K562 (cell line): ENCODE measurements at regions not wholly inside any gene's neighbourhood (a gene's known extent, or its start where the extent isn't known, plus 50 kb on each side); places are given as distances from the start of the nearest gene placed in this dataset.

Experiments used
- ATAC-seq: fragments of 200-7000 bp; cut with Tn5 transposase; 3 replicates; pipeline ENCODE4 v1.9.1; 2020; ENCODE audit warnings: moderate library complexity
- BruUV-seq: library from RNA; stranded (reverse); fragments of 400-500 nt; replicated peaks from 2 replicates; lab custom pipeline; 2021; lab: Mats Ljungman, UMichigan
- CTCF ChIA-PET: fragments of 300-600 bp; formaldehyde crosslinking; extraction: SDS; loops from one replicate; lab custom pipeline; 2021; ENCODE audit warnings: low intra/inter-chr PET ratio; lab: Yijun Ruan, JAX
- POLR2A ChIA-PET: fragments of 300-600, 350-650 bp; sonication (Branson Sonifier 250); formaldehyde crosslinking; extraction: SDS; loops from one replicate; lab custom pipeline; 2021; ENCODE audit warnings: antibody characterized with exemption, inconsistent platforms; lab: Yijun Ruan, JAX
- DNase-seq, 4 experiments: peaks; one replicate each; pipeline versions ENCODE4 v3.0.0 to v3.0.0-alpha.2; 2011 to 2018; ENCODE audit warnings: low spot score in 3 of 4, mixed read lengths in 3 of 4; ENCODE audit errors: extremely low read depth in 1 of 4
- FAIRE-seq: peaks from 2 replicates; lab custom pipeline; 2011; peaks lifted over from hg19 to GRCh38; lab: Jason Lieb, UNC
- H2AFZ ChIP-seq: 2 replicates; pipeline ENCODE4 v1.6.0; 2011; ENCODE audit warnings: low read depth, low read length, control low read depth, inconsistent platforms
- H3K27ac ChIP-seq: fragments of 200-600 bp; 3 replicates; pipeline ENCODE4 v1.8.0; 2011; ENCODE audit warnings: low read depth, mild to moderate bottlenecking, control low read depth, inconsistent platforms, low read length, moderate library complexity, mixed read lengths; ENCODE audit errors: extremely low read depth
- H3K27me3 ChIP-seq, 2 experiments: fragments of 300-600 bp in 1 of 2; 2 replicates in 1 of 2; 3 replicates in 1 of 2; pipeline versions ENCODE4 v1.6.0 to v1.8.0; 2011; ENCODE audit warnings: inconsistent platforms in 2 of 2, low read length in 2 of 2, mild to moderate bottlenecking in 1 of 2, mixed read lengths in 1 of 2, moderate library complexity in 1 of 2; ENCODE audit not compliant: control insufficient read depth in 2 of 2, insufficient read depth in 2 of 2
- H3K36me3 ChIP-seq: fragments of 300-600 bp; 3 replicates; pipeline ENCODE4 v1.8.0; 2011; ENCODE audit warnings: mild to moderate bottlenecking, low read length, inconsistent platforms; ENCODE audit not compliant: control insufficient read depth, insufficient read depth
- H3K4me1 ChIP-seq, 2 experiments: fragments of 200-600 bp in 1 of 2; replicated peaks in 1 of 2; 2 replicates in 1 of 2; 3 replicates in 1 of 2; pipeline versions ENCODE4 v1.5.1 to v1.8.0; 2011; ENCODE audit warnings: inconsistent platforms in 2 of 2, low read length in 2 of 2, mild to moderate bottlenecking in 1 of 2, mixed read lengths in 1 of 2, moderate library complexity in 1 of 2; ENCODE audit not compliant: control insufficient read depth in 2 of 2, insufficient read depth in 2 of 2
- H3K4me2 ChIP-seq: 2 replicates; pipeline ENCODE4 v1.6.1; 2011; ENCODE audit warnings: low read length, control low read depth, inconsistent platforms, mixed read lengths; ENCODE audit not compliant: insufficient read depth
- H3K4me3 ChIP-seq: fragments of 200-600 bp; sonication (generic), shearing (Covaris generic); 2 replicates; pipeline ENCODE4 v1.5.1; 2016; ENCODE audit warnings: control low read depth, inconsistent platforms
- H3K79me2 ChIP-seq: fragments of 200-600 bp; 3 replicates; pipeline ENCODE4 v1.8.0; 2011; ENCODE audit warnings: low read length, inconsistent platforms; ENCODE audit not compliant: control insufficient read depth, insufficient read depth
- H3K9ac ChIP-seq, 2 experiments: 2 replicates each; pipeline versions ENCODE4 v1.6.0 to v1.6.1; 2011; ENCODE audit warnings: low read depth in 2 of 2, low read length in 2 of 2, control low read depth in 1 of 2, inconsistent platforms in 1 of 2, mild to moderate bottlenecking in 1 of 2, mixed read lengths in 1 of 2; ENCODE audit not compliant: insufficient read depth in 1 of 2
- H3K9me1 ChIP-seq: one replicate; pipeline ENCODE4 v1.6.0; 2011; ENCODE audit warnings: inconsistent platforms, mild to moderate bottlenecking, low read length, moderate library complexity; ENCODE audit not compliant: control insufficient read depth, insufficient read depth
- H3K9me3 ChIP-seq: replicated peaks from 2 replicates; pipeline ENCODE4 v1.5.1; 2011; ENCODE audit warnings: low read depth, low read length, inconsistent platforms; ENCODE audit not compliant: control insufficient read depth, insufficient read depth
- H4K20me1 ChIP-seq: replicated peaks from 2 replicates; pipeline ENCODE4 v1.6.1; 2011; ENCODE audit warnings: low read length, inconsistent platforms, mixed read lengths; ENCODE audit not compliant: control insufficient read depth, insufficient read depth
- AFF4 ChIP-seq: sonication (generic); formaldehyde crosslinking; IDR thresholded peaks from 2 replicates; pipeline ENCODE4 v1.8.0; 2023; ENCODE audit warnings: mild to moderate bottlenecking, missing genetic modification reagents
- ATF1 ChIP-seq, 2 experiments: fragments of 450-650 bp in 1 of 2; IDR thresholded peaks; 2 replicates each; pipeline ENCODE4 v1.6.1; 2016; ENCODE audit warnings: missing compliant biosample characterization in 1 of 2, missing genetic modification characterization in 1 of 2
- FOSL1 ChIP-seq: fragments of 200-800 bp; sonication (Bioruptor generic); conservative IDR thresholded peaks from 2 replicates; pipeline ENCODE4 v1.6.1; 2016; ENCODE audit warnings: missing genetic modification characterization, missing compliant biosample characterization
- PTRF ChIP-seq: fragments of 450-650 bp; IDR thresholded peaks from 2 replicates; pipeline ENCODE4 v1.6.1; 2016; ENCODE audit warnings: mild to moderate bottlenecking, missing genetic modification characterization, missing compliant biosample characterization
- RHOXF2B ChIP-seq: fragments of 250-450 bp; sonication (Bioruptor Pico); conservative IDR thresholded peaks from 2 replicates; pipeline ENCODE4 v1.5.1; 2021
- TSC22D4 ChIP-seq: fragments of 450-650 bp; IDR thresholded peaks from 2 replicates; pipeline ENCODE4 v1.6.1; 2016; ENCODE audit warnings: missing genetic modification characterization, missing biosample characterization, control low read depth
- USF1 ChIP-seq: sonication (generic); formaldehyde crosslinking; IDR thresholded peaks from 2 replicates; pipeline ENCODE4 v1.9.0; 2022; ENCODE audit warnings: mild to moderate bottlenecking, missing genetic modification reagents
- ZBTB1 ChIP-seq: sonication (generic); formaldehyde crosslinking; IDR thresholded peaks from 2 replicates; pipeline ENCODE4 v1.8.1; 2023; ENCODE audit warnings: missing genetic modification reagents, low read depth, mild to moderate bottlenecking, borderline replicate concordance
- ZEB2 ChIP-seq: fragments of 450-650 bp; IDR thresholded peaks from 2 replicates; pipeline ENCODE4 v1.6.1; 2016
- WGBS: fragments of 100-300 bp; shearing (Covaris generic); methylation state at CpG from one replicate; pipeline ENCODE4 v1.1.6; 2016; ENCODE audit warnings: low coverage, mixed read lengths; ENCODE audit not compliant: insufficient coverage; ENCODE audit errors: missing lambda C conversion rate; 5-methylcytosine and 5-hydroxymethylcytosine counted together
- in situ Hi-C: fragments of 300-500 bp; cut with MboI; formaldehyde crosslinking; loops from 4 replicates; pipeline ENCODE4 v1.15.0; 2018; ENCODE audit warnings: inconsistent platforms, mixed read lengths
- intact Hi-C: fragments of 100-400 bp; cut with micrococcal nuclease; formaldehyde crosslinking; loops from 2 replicates; pipeline ENCODE4 v1.14.2; 2022
- TF ChIP-seq, protein P1 (sequence below): sonication (generic); formaldehyde crosslinking; IDR thresholded peaks from 2 replicates; pipeline ENCODE4 v1.8.0; 2022; ENCODE audit warnings: missing genetic modification reagents, mild to moderate bottlenecking, borderline replicate concordance
- TF ChIP-seq, protein P2 (sequence below): fragments of 450-650 bp; formaldehyde crosslinking; conservative IDR thresholded peaks from 2 replicates; pipeline ENCODE4 v1.4.0; 2022; ENCODE audit warnings: mild to moderate bottlenecking, missing genetic modification characterization

- no TSS peak for BruUV-seq
- no peaks in the 10 kb centered on the region for H3K27me3 ChIP-seq
- DNase-seq, result no peak
- WGBS, result 1% methylated on average over 10 of the region's 10 CpGs
- CTCF ChIA-PET, result no interaction called here
- no peaks in the 10 kb centered on the region for H3K36me3 ChIP-seq
- no peaks in the 10 kb centered on the region for H3K4me1 ChIP-seq
- no peaks in the 10 kb centered on the region for H3K9me1 ChIP-seq
- H3K79me2 ChIP-seq, result no peaks in the 10 kb centered on the region
- FAIRE-seq, result no peak
- no peaks in the 10 kb centered on the region for H4K20me1 ChIP-seq
- no peak for ATAC-seq
- H3K9me3 ChIP-seq, result no peaks in the 10 kb centered on the region
- H3K4me3 ChIP-seq, result no peak overlapping the region
- POLR2A ChIA-PET, result interaction anchor here (0.7 kb wide), 1 partner anchor 724 kb away, joined by 3 read pairs; no protein-coding TSS in a partner anchor
- intact Hi-C loops (no loop called here), in situ Hi-C loops (no loop called here)
- no peak overlapping the region for H3K27ac ChIP-seq
- H3K9ac ChIP-seq, result no peak overlapping the region
- H2AFZ ChIP-seq, result no peak overlapping the region
- no peak overlapping the region for H3K4me2 ChIP-seq
- TF ChIP-seq FOSL1 (tag), result no peak
- TF ChIP-seq USF1 (CRISPR knock-in tag), result no peak
- TF ChIP-seq TSC22D4 (tag), result no peak
- TF ChIP-seq, protein P1, sequence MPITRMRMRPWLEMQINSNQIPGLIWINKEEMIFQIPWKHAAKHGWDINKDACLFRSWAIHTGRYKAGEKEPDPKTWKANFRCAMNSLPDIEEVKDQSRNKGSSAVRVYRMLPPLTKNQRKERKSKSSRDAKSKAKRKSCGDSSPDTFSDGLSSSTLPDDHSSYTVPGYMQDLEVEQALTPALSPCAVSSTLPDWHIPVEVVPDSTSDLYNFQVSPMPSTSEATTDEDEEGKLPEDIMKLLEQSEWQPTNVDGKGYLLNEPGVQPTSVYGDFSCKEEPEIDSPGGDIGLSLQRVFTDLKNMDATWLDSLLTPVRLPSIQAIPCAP (CRISPR knock-in tag), result no peak
- no peak for TF ChIP-seq RHOXF2B (CRISPR knock-in tag)
- TF ChIP-seq, protein P2, sequence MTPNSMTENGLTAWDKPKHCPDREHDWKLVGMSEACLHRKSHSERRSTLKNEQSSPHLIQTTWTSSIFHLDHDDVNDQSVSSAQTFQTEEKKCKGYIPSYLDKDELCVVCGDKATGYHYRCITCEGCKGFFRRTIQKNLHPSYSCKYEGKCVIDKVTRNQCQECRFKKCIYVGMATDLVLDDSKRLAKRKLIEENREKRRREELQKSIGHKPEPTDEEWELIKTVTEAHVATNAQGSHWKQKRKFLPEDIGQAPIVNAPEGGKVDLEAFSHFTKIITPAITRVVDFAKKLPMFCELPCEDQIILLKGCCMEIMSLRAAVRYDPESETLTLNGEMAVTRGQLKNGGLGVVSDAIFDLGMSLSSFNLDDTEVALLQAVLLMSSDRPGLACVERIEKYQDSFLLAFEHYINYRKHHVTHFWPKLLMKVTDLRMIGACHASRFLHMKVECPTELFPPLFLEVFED, result no peak
- no peak for TF ChIP-seq ATF1 (CRISPR knock-in tag; IDR thresholded peaks at IDR 0.05)
- no peak for TF ChIP-seq ATF1 (tag; IDR thresholded peaks at IDR 0.05)
- TF ChIP-seq ZEB2, result no peak
- no peak for TF ChIP-seq ZBTB1 (CRISPR knock-in tag)
- TF ChIP-seq PTRF, result no peak
- TF ChIP-seq AFF4 (CRISPR knock-in tag), result no peak
Observed at GRCh38 chr11:100434821-100435641, 252.1 kb upstream of the ARHGAP42 start.
